ENCODE measurements at regions not wholly inside any gene's neighbourhood (a gene's known extent, or its start where the extent isn't known, plus 50 kb on each side); places are given as distances from the start of the nearest gene placed in this dataset.

GRCh38 chr7:117951285-117951684 lies 78.0 kb upstream of the CTTNBP2 start:
- dilution Hi-C loops (cut with HindIII; ENCODE audit: low sequenced_read_pairs, unreplicated experiment): no loop called here
- no peak overlapping the region for H2BK120ac ChIP-seq (ENCODE audit: low read depth, low read length)
- intact Hi-C loops (cut with micrococcal nuclease): no loop called here
- H3K4me3 ChIP-seq (ENCODE audit: insufficient read depth, low read depth, low read length): no peak overlapping the region
- H3K4me1 ChIP-seq (ENCODE audit: control insufficient read depth, insufficient read depth, low read length): no peaks in the 10 kb centered on the region
- TF ChIP-seq RCOR1 (IDR thresholded peaks at IDR 0.05; ENCODE audit: insufficient replicate concordance, low read length) (no peak), POLR2A (IDR thresholded peaks at IDR 0.05; ENCODE audit: low read depth, low read length) (no peak), CEBPB (IDR thresholded peaks at IDR 0.05; ENCODE audit: low read depth, low read length) (no peak), MAFK (IDR thresholded peaks at IDR 0.05; ENCODE audit: low read depth, low read length) (no peak), SMC3 (IDR thresholded peaks at IDR 0.05; ENCODE audit: low read depth, low read length) (no peak), USF2 (IDR thresholded peaks at IDR 0.05; ENCODE audit: low read depth, low read length) (no peak), RFX5 (IDR thresholded peaks at IDR 0.05; ENCODE audit: low read depth, low read length) (no peak), FOS (IDR thresholded peaks at IDR 0.05; ENCODE audit: low read depth, low read length) (no peak), NFE2L2 (IDR thresholded peaks at IDR 0.05; ENCODE audit: low read depth, low read length) (no peak), MXI1 (IDR thresholded peaks at IDR 0.05; ENCODE audit: borderline replicate concordance, low read depth, low read length) (no peak), CHD1 (IDR thresholded peaks at IDR 0.05; ENCODE audit: low read depth, low read length) (no peak)
- no peak for DNase-seq
- H3K27ac ChIP-seq (ENCODE audit: insufficient read depth, low read length): no peak overlapping the region
- BruUV-seq (replicated peaks): no TSS peak
- no peak overlapping the region for H2BK5ac ChIP-seq (ENCODE audit: low read depth, low read length, poor library complexity, severe bottlenecking)
- H4K20me1 ChIP-seq (ENCODE audit: insufficient read depth, low read length): no peaks in the 10 kb centered on the region
- H2BK15ac ChIP-seq (ENCODE audit: low read depth, low read length): no peak overlapping the region
- no peak overlapping the region for H4K8ac ChIP-seq (ENCODE audit: low read depth in 2 of 2, low read length in 2 of 2)
- H3K79me1 ChIP-seq (ENCODE audit: low read depth in 1 of 2, low read length in 2 of 2): no peaks in the 10 kb centered on the region
- no peak overlapping the region for H2AFZ ChIP-seq (replicated peaks; ENCODE audit: low read length, poor library complexity)
- H3K14ac ChIP-seq (replicated peaks; ENCODE audit: low read depth, low read length): no peak overlapping the region
- no peaks in the 10 kb centered on the region for H3K9me1 ChIP-seq (ENCODE audit: insufficient read depth, low read length)
- no peak overlapping the region for H2AK5ac ChIP-seq (ENCODE audit: low read depth, low read length)
- in situ Hi-C loops (cut with MboI; ENCODE audit: low sequenced_read_pairs): no loop called here
- no peaks in the 10 kb centered on the region for H3K9me3 ChIP-seq (ENCODE audit: control insufficient read depth, insufficient read depth, low read length)
- H3K23ac ChIP-seq (ENCODE audit: low read depth, low read length): no peak overlapping the region
- no peak overlapping the region for H4K91ac ChIP-seq (ENCODE audit: insufficient read depth, low read depth, low read length)
- H3K4me2 ChIP-seq (ENCODE audit: low read depth, low read length): no peak overlapping the region
- no peak overlapping the region for H2AK9ac ChIP-seq (replicated peaks; ENCODE audit: low read depth, low read length, poor library complexity)
- H2BK20ac ChIP-seq (ENCODE audit: low read depth, low read length): no peak overlapping the region
- H3K4ac ChIP-seq (ENCODE audit: low read depth, low read length): no peak overlapping the region
- H3K9ac ChIP-seq (ENCODE audit: low read depth, low read length): no peak overlapping the region
- POLR2A ChIA-PET (ENCODE audit: unreplicated experiment): no interaction called here
- no peak for ATAC-seq (ENCODE audit: low read depth)
- no CpG with 5 or more reads among the region's 5 CpGs for WGBS, 2 experiments (ENCODE audit: extremely low coverage in 2 of 2, insufficient read length in 1 of 2)
- no peak overlapping the region for H3K18ac ChIP-seq (ENCODE audit: low read depth, low read length)
- H3K56ac ChIP-seq (ENCODE audit: extremely low read depth, insufficient read depth, low read length): no peak overlapping the region
- H4K5ac ChIP-seq (ENCODE audit: low read depth, low read length): no peak overlapping the region
- H3K36me3 ChIP-seq (ENCODE audit: control insufficient read depth, insufficient read depth, low read length): no peaks in the 10 kb centered on the region
- no peaks in the 10 kb centered on the region for H3K27me3 ChIP-seq (ENCODE audit: control insufficient read depth, insufficient read depth, low read length)
- CTCF ChIA-PET: no interaction called here

All from IMR-90 (cell line).